ENCODE measurements at regions not wholly inside any gene's neighbourhood (a gene's known extent, or its start where the extent isn't known, plus 50 kb on each side); places are given as distances from the start of the nearest gene placed in this dataset.

DNA sequence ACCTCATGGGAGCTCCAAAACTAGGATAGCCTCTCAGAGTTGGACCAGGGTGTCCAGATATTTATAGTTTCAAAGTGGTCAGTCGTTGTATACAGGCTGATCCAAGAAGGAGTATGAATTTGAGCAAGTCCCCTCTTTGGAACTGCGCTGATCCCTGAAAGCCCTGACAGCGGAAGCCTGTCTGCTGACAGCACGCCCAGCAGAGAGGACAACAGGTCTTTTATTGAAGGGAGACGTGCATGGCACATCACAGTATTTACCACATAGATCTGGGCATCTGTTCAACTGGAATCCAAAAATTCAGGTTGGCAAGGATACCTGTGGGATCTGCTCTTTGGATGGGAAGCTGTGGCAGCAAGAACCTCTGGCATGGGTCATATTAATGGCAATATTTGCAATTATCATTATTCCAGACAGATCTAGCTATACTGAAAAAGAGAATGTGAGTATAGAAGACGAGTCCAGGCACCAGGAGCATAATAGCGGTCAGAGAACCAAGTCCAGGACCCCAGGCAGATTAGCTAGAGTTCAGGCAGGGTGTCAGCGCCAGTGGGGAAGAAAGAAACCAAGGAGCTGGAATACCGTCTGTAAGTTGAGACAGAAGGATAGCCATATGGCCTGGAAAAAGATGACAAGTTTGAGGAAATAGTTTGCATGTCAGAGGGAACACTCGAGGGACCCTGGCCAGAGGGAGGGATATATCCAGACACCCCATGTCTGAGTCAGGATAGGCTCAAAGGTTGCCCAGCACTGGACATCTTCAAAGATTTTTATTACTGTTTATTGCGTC is 260.4 kb upstream of the FANCL start:
- H3K4me1 Mint-ChIP-seq: peaks cover 0 to 1% (median 0%) of the 10 kb centered on the region in 7 donors
- no peaks in the 10 kb centered on the region for H3K36me3 ChIP-seq (ENCODE audit: control insufficient read depth in 2 of 3, insufficient read depth in 3 of 3, low read length in 3 of 3)
- no peak for DNase-seq
- H3K27ac Mint-ChIP-seq: no peak overlapping the region
- H3K27me3 Mint-ChIP-seq: peaks cover 0 to 6% (median 0%) of the 10 kb centered on the region in 5 donors
- H3K36me3 Mint-ChIP-seq: no peaks in the 10 kb centered on the region
- no peak overlapping the region for H3K4me3 ChIP-seq (ENCODE audit: low read length)
- H3K4me1 ChIP-seq (ENCODE audit: control insufficient read depth in 2 of 2, insufficient read depth in 2 of 2, low read length in 2 of 2): no peaks in the 10 kb centered on the region
- no peak overlapping the region for H3K27ac ChIP-seq (ENCODE audit: low read depth, low read length)
- H3K9me3 Mint-ChIP-seq: peaks cover 0 to 2% (median 0%) of the 10 kb centered on the region in 11 donors
- no peak overlapping the region for H3K4me3 Mint-ChIP-seq
- no peak for ATAC-seq
- ChIA-PET POLR2A (no interaction called here), CTCF (interaction anchor here (0.5 kb wide), 1 partner anchor 78 kb away, joined by 3 read pairs; no protein-coding TSS in a partner anchor)
- H3K27me3 ChIP-seq (ENCODE audit: control insufficient read depth in 2 of 2, insufficient read depth in 2 of 2, low read length in 2 of 2): no peaks in the 10 kb centered on the region
- no peaks in the 10 kb centered on the region for H3K9me3 ChIP-seq (ENCODE audit: control insufficient read depth in 2 of 3, low read length in 3 of 3)
- intact Hi-C loops (cut with micrococcal nuclease): no loop called here

DNA sequence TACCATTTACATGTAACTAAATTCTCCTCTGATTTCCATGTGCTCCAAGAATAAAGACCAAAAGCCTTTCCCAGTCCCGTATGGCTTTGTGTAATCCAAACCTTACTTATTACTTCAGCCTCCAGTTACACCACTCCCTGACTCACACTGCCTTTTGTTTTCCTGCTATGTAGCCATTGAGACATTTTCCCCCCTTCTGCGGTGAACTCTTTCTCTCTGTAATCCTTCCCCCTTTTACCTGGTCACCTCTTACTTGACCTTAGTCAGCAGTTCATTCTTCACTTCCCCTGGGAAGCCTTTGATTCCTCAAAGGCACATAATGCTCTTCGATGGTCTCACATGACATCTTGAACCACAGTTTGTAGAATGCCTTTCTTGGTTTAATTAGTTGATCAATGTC is 256.0 kb upstream of the FANCL start:
- H3K36me3 ChIP-seq (ENCODE audit: control insufficient read depth in 2 of 3, insufficient read depth in 3 of 3, low read length in 3 of 3): no peaks in the 10 kb centered on the region
- no peaks in the 10 kb centered on the region for H3K27me3 ChIP-seq (ENCODE audit: control insufficient read depth in 2 of 2, insufficient read depth in 2 of 2, low read length in 2 of 2)
- Mint-ChIP-seq H3K4me1 (no peaks in the 10 kb centered on the region), H3K9me3 (peaks cover 0 to 2% (median 0%) of the 10 kb centered on the region in 11 donors), H3K4me3 (no peak overlapping the region), H3K27me3 (peaks cover 0 to 9% (median 3%) of the 10 kb centered on the region in 5 donors), H3K36me3 (no peaks in the 10 kb centered on the region), H3K27ac (no peak overlapping the region)
- POLR2A ChIA-PET: no interaction called here
- CTCF ChIA-PET: no interaction called here
- intact Hi-C loops (cut with micrococcal nuclease): no loop called here
- ATAC-seq: no peak
- no peak overlapping the region for H3K27ac ChIP-seq (ENCODE audit: low read depth, low read length)
- H3K4me3 ChIP-seq (ENCODE audit: low read length): no peak overlapping the region
- no peaks in the 10 kb centered on the region for H3K4me1 ChIP-seq (ENCODE audit: control insufficient read depth in 2 of 2, insufficient read depth in 2 of 2, low read length in 2 of 2)
- DNase-seq: no peak
- no peaks in the 10 kb centered on the region for H3K9me3 ChIP-seq (ENCODE audit: control insufficient read depth in 2 of 3, low read length in 3 of 3)

DNA sequence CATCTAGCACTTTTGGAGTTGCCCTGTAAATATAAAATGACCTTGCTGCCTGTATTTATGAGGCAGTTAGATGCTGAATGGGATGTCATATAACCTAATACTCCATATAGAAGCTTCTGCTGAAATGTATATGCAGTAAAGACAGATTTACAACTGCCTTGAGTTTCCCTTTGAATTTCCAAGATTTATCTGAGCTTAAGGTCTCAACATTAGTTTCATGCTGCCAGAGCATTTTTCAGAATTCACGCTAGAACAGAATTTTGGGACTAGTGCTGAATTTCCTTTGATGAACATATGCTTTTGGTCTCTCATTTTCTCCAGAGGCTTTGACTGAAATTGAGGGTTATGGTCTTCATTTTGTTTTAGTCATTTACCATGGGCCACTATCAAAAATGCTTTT is 254.7 kb upstream of the FANCL start:
- Histone ChIP-seq H3K4me3 (ENCODE audit: low read length) (no peak overlapping the region), H3K36me3 (ENCODE audit: control insufficient read depth in 2 of 3, insufficient read depth in 3 of 3, low read length in 3 of 3) (no peaks in the 10 kb centered on the region), H3K4me1 (ENCODE audit: control insufficient read depth in 2 of 2, insufficient read depth in 2 of 2, low read length in 2 of 2) (no peaks in the 10 kb centered on the region), H3K27ac (ENCODE audit: low read depth, low read length) (no peak overlapping the region), H3K27me3 (ENCODE audit: control insufficient read depth in 2 of 2, insufficient read depth in 2 of 2, low read length in 2 of 2) (no peaks in the 10 kb centered on the region), H3K9me3 (ENCODE audit: control insufficient read depth in 2 of 3, low read length in 3 of 3) (no peaks in the 10 kb centered on the region)
- ATAC-seq (no peak), DNase-seq (no peak)
- ChIA-PET POLR2A (no interaction called here), CTCF (no interaction called here)
- intact Hi-C loops (cut with micrococcal nuclease): no loop called here
- H3K4me3 Mint-ChIP-seq: no peak overlapping the region
- peaks cover 0 to 9% (median 3%) of the 10 kb centered on the region in 5 donors for H3K27me3 Mint-ChIP-seq
- H3K4me1 Mint-ChIP-seq: no peaks in the 10 kb centered on the region
- no peaks in the 10 kb centered on the region for H3K9me3 Mint-ChIP-seq
- H3K27ac Mint-ChIP-seq: no peak overlapping the region
- no peaks in the 10 kb centered on the region for H3K36me3 Mint-ChIP-seq

DNA sequence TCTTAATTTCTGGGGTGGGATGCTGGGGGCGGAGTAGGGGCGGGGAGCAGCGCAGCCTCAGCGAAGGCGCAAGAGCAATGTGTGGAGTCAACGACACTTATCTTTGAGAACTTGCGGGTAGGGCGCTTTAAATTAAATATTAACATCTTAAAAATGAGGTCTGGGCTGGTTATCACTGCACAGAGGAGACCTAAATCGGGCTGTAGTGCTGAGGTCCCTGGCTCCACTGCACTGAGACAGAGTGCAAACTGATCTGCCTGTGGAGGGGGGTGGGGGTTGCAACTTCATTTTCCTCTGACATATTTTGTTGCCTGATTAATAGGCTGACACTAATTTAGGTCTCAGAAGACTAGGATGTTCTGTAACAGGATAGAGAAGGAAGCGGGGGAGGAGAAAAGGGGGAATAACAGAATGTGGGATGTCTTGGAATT is 253.0 kb upstream of the FANCL start:
- no peak overlapping the region for H3K27ac ChIP-seq (ENCODE audit: low read depth, low read length)
- H3K27ac Mint-ChIP-seq: no peak overlapping the region

DNA sequence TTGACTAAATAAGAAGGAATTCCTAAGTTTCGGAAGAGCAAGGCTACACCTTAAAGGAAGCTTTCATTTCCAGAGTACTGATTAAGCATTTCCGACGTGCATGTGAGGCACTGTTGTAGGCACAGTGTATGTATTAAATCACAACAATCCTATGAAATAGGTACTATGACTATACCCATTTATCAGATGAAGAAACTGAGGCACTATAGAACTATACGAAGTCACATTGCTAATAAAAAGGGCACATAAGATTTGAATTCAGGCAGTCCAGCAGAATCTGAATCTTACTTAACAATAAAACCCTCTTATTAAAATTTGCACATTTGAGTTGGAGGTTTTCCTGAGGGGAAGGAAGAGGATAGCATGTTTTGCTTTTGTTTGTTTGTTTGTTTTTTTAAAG is 243.5 kb upstream of the FANCL start:
- no peak for ATAC-seq
- intact Hi-C loops (cut with micrococcal nuclease): no loop called here

More for the DNA sequence above, 253.0 kb upstream of the FANCL start:
- Mint-ChIP-seq H3K4me3 (no peak overlapping the region), H3K4me1 (no peaks in the 10 kb centered on the region), H3K27me3 (peaks cover 0 to 9% (median 3%) of the 10 kb centered on the region in 5 donors), H3K36me3 (no peaks in the 10 kb centered on the region), H3K9me3 (no peaks in the 10 kb centered on the region)
- Histone ChIP-seq H3K9me3 (ENCODE audit: control insufficient read depth in 2 of 3, low read length in 3 of 3) (no peaks in the 10 kb centered on the region), H3K4me1 (ENCODE audit: control insufficient read depth in 2 of 2, insufficient read depth in 2 of 2, low read length in 2 of 2) (no peaks in the 10 kb centered on the region), H3K4me3 (ENCODE audit: low read length) (no peak overlapping the region), H3K36me3 (ENCODE audit: control insufficient read depth in 2 of 3, insufficient read depth in 3 of 3, low read length in 3 of 3) (no peaks in the 10 kb centered on the region), H3K27me3 (ENCODE audit: control insufficient read depth in 2 of 2, insufficient read depth in 2 of 2, low read length in 2 of 2) (no peaks in the 10 kb centered on the region)
- DNase-seq (no peak), ATAC-seq (no peak)
- CTCF ChIA-PET: no interaction called here
- intact Hi-C loops (cut with micrococcal nuclease): no loop called here
- POLR2A ChIA-PET: no interaction called here

DNA sequence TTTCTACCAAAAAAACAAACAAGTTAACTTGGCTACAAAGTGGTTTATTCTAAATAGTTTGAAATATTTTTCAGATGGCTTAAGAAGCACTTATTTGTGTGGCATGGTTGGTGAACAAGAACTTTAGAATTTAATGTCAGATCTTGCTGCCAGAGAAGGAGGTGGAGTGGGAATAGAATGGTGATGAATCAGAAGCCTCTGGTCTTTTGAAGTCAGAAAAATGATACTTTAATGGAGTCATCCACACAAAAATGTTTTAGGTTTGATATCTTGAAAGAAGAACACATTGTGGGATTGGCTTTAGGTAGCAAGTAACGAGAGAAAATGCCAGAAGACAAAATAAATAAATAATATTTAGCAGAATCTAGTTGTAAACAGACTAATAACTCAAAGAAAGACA is 243.1 kb upstream of the FANCL start:
- CTCF ChIA-PET: no interaction called here
- H3K4me3 Mint-ChIP-seq: no peak overlapping the region

More for the DNA sequence above, 243.5 kb upstream of the FANCL start:
- Mint-ChIP-seq H3K4me3 (no peak overlapping the region), H3K27me3 (peaks cover 0 to 18% (median 0%) of the 10 kb centered on the region in 5 donors), H3K4me1 (no peaks in the 10 kb centered on the region), H3K27ac (no peak overlapping the region), H3K36me3 (peaks cover 0 to 4% (median 0%) of the 10 kb centered on the region in 5 donors), H3K9me3 (peaks cover 0 to 24% (median 0%) of the 10 kb centered on the region in 11 donors)
- Histone ChIP-seq H3K4me1 (ENCODE audit: control insufficient read depth in 2 of 2, insufficient read depth in 2 of 2, low read length in 2 of 2) (no peaks in the 10 kb centered on the region), H3K27me3 (ENCODE audit: control insufficient read depth in 2 of 2, insufficient read depth in 2 of 2, low read length in 2 of 2) (no peaks in the 10 kb centered on the region), H3K4me3 (ENCODE audit: low read length) (no peak overlapping the region), H3K9me3 (ENCODE audit: control insufficient read depth in 2 of 3, low read length in 3 of 3) (no peaks in the 10 kb centered on the region), H3K36me3 (ENCODE audit: control insufficient read depth in 2 of 3, insufficient read depth in 3 of 3, low read length in 3 of 3) (no peaks in the 10 kb centered on the region), H3K27ac (ENCODE audit: low read depth, low read length) (no peak overlapping the region)
- no peak for DNase-seq
- ChIA-PET CTCF (no interaction called here), POLR2A (no interaction called here)

DNA sequence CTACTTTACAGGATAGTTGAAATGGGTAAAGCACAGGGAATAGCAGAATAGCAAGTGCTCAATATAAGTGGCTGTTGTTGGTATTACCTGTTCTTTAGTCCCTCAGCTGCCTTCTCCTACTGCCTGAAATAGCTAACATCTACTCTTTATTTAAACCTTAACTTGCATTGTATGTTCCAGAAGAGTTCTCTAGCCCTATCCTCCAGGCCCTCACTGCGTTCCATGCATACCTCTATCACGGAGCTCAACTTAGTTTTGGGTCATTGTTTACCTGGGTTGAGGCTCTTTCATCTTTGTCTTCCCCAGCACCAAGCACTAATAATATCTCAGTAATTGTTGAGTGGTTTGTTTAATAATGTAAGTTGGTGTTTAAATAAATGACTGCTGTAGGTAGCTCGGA is 242.2 kb upstream of the FANCL start:
- DNase-seq (no peak), ATAC-seq (no peak)
- H3K27ac Mint-ChIP-seq: no peak overlapping the region
- peaks cover 0 to 18% (median 0%) of the 10 kb centered on the region in 5 donors for H3K27me3 Mint-ChIP-seq
- H3K4me1 Mint-ChIP-seq: no peaks in the 10 kb centered on the region
- intact Hi-C loops (cut with micrococcal nuclease): no loop called here
- no peaks in the 10 kb centered on the region for H3K9me3 ChIP-seq (ENCODE audit: control insufficient read depth in 2 of 3, low read length in 3 of 3)
- no peaks in the 10 kb centered on the region for H3K36me3 ChIP-seq (ENCODE audit: control insufficient read depth in 2 of 3, insufficient read depth in 3 of 3, low read length in 3 of 3)
- H3K4me3 ChIP-seq (ENCODE audit: low read length): no peak overlapping the region
- H3K4me3 Mint-ChIP-seq: no peak overlapping the region
- H3K4me1 ChIP-seq (ENCODE audit: control insufficient read depth in 2 of 2, insufficient read depth in 2 of 2, low read length in 2 of 2): no peaks in the 10 kb centered on the region
- ChIA-PET CTCF (no interaction called here), POLR2A (no interaction called here)
- no peaks in the 10 kb centered on the region for H3K27me3 ChIP-seq (ENCODE audit: control insufficient read depth in 2 of 2, insufficient read depth in 2 of 2, low read length in 2 of 2)
- H3K9me3 Mint-ChIP-seq: peaks cover 0 to 24% (median 0%) of the 10 kb centered on the region in 11 donors
- H3K27ac ChIP-seq (ENCODE audit: low read depth, low read length): no peak overlapping the region
- H3K36me3 Mint-ChIP-seq: peaks cover 0 to 4% (median 0%) of the 10 kb centered on the region in 5 donors

More for the DNA sequence above, 243.1 kb upstream of the FANCL start:
- H3K27me3 Mint-ChIP-seq: peaks cover 0 to 18% (median 0%) of the 10 kb centered on the region in 5 donors
- no peaks in the 10 kb centered on the region for H3K27me3 ChIP-seq (ENCODE audit: control insufficient read depth in 2 of 2, insufficient read depth in 2 of 2, low read length in 2 of 2)
- peaks cover 0 to 24% (median 0%) of the 10 kb centered on the region in 11 donors for H3K9me3 Mint-ChIP-seq
- no peaks in the 10 kb centered on the region for H3K4me1 Mint-ChIP-seq
- H3K27ac ChIP-seq (ENCODE audit: low read depth, low read length): no peak overlapping the region
- H3K4me3 ChIP-seq (ENCODE audit: low read length): no peak overlapping the region
- ATAC-seq (no peak), DNase-seq (no peak)
- no peaks in the 10 kb centered on the region for H3K4me1 ChIP-seq (ENCODE audit: control insufficient read depth in 2 of 2, insufficient read depth in 2 of 2, low read length in 2 of 2)
- H3K27ac Mint-ChIP-seq: no peak overlapping the region
- no peaks in the 10 kb centered on the region for H3K36me3 ChIP-seq (ENCODE audit: control insufficient read depth in 2 of 3, insufficient read depth in 3 of 3, low read length in 3 of 3)
- intact Hi-C loops (cut with micrococcal nuclease): no loop called here
- peaks cover 0 to 4% (median 0%) of the 10 kb centered on the region in 5 donors for H3K36me3 Mint-ChIP-seq
- POLR2A ChIA-PET: no interaction called here
- H3K9me3 ChIP-seq (ENCODE audit: control insufficient read depth in 2 of 3, low read length in 3 of 3): no peaks in the 10 kb centered on the region

All from naive thymus-derived CD4-positive, alpha-beta T cell (primary cell).